ENCODE measurements at regions not wholly inside any gene's neighbourhood (a gene's known extent, or its start where the extent isn't known, plus 50 kb on each side); places are given as distances from the start of the nearest gene placed in this dataset.

GRCh38 chr2:217010173-217010572 lies 150.3 kb upstream of the TNP1 start:
- no peak for ATAC-seq
- intact Hi-C loops (cut with DNase I), result no loop called here
- 74 to 85% (median 76%) methylated on average over 3 of the region's 3 CpGs for WGBS, 3 donors

GRCh38 chr2:217008794-217009193 lies 148.9 kb upstream of the TNP1 start:
- intact Hi-C loops (cut with DNase I), result loop anchor here in 1 of 2 donors (10.0 kb wide), 1 partner anchor 156 kb away; no protein-coding TSS in a partner anchor
- WGBS, 3 donors, result 46 to 79% (median 50%) methylated on average over 2 of the region's 2 CpGs
- DNase-seq, result no peak
- TF ChIP-seq, protein P1, sequence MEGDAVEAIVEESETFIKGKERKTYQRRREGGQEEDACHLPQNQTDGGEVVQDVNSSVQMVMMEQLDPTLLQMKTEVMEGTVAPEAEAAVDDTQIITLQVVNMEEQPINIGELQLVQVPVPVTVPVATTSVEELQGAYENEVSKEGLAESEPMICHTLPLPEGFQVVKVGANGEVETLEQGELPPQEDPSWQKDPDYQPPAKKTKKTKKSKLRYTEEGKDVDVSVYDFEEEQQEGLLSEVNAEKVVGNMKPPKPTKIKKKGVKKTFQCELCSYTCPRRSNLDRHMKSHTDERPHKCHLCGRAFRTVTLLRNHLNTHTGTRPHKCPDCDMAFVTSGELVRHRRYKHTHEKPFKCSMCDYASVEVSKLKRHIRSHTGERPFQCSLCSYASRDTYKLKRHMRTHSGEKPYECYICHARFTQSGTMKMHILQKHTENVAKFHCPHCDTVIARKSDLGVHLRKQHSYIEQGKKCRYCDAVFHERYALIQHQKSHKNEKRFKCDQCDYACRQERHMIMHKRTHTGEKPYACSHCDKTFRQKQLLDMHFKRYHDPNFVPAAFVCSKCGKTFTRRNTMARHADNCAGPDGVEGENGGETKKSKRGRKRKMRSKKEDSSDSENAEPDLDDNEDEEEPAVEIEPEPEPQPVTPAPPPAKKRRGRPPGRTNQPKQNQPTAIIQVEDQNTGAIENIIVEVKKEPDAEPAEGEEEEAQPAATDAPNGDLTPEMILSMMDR (IDR thresholded peaks at IDR 0.05), result no peak
- Histone ChIP-seq H3K27me3 (ENCODE audit: insufficient read depth in 3 of 3, low read length in 2 of 3) (no peaks in the 10 kb centered on the region), H3K4me3 (no peak overlapping the region), H3K36me3 (ENCODE audit: insufficient read depth in 1 of 2, low read depth in 1 of 2) (no peaks in the 10 kb centered on the region), H3K9me3 (no peaks in the 10 kb centered on the region), H3K4me1 (peaks cover 10% of the 10 kb centered on the region), H3K27ac (no peak overlapping the region)
- no peak for ATAC-seq

More at GRCh38 chr2:217010173-217010572, 150.3 kb upstream of the TNP1 start:
- no peaks in the 10 kb centered on the region for H3K27me3 ChIP-seq (ENCODE audit: insufficient read depth in 3 of 3, low read length in 2 of 3)
- no peaks in the 10 kb centered on the region for H3K36me3 ChIP-seq (ENCODE audit: insufficient read depth in 1 of 2, low read depth in 1 of 2)
- DNase-seq, result no peak
- peaks cover 8% of the 10 kb centered on the region for H3K4me1 ChIP-seq
- TF ChIP-seq, protein P1 (IDR thresholded peaks at IDR 0.05), result no peak
- no peaks in the 10 kb centered on the region for H3K9me3 ChIP-seq
- H3K27ac ChIP-seq, result no peak overlapping the region
- H3K4me3 ChIP-seq, result no peak overlapping the region

DNA sequence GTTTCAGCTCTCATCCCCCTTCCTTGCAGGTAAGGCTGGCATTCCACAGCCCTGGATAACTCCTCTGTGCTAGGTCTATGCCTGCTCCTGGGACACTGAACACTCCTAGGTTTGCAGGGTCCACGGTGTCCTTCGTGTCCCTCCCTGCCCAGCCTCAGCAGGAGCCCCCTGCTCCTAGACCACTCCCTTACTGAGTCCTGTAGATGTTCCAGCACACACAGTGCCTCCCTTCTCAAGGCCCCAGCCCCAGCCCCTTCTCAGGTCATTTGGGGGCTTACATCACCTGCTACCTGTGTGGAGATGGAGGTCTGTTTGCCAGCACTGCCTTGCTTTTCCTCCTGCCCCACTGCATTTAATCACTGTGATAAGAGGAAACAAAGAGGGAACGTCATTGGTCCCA lies 146.4 kb upstream of the TNP1 start:
- WGBS, 3 donors, result 91 to 96% (median 95%) methylated on average over 3 of the region's 3 CpGs
- TF ChIP-seq, protein P1 (IDR thresholded peaks at IDR 0.05), result no peak
- Histone ChIP-seq H3K4me3 (no peak overlapping the region), H3K27me3 (ENCODE audit: insufficient read depth in 3 of 3, low read length in 2 of 3) (no peaks in the 10 kb centered on the region), H3K36me3 (ENCODE audit: insufficient read depth in 1 of 2, low read depth in 1 of 2) (no peaks in the 10 kb centered on the region), H3K9me3 (no peaks in the 10 kb centered on the region), H3K27ac (no peak overlapping the region), H3K4me1 (peaks cover 10% of the 10 kb centered on the region)
- ATAC-seq (no peak), DNase-seq (no peak)
- intact Hi-C loops (cut with DNase I), result loop anchor here in 1 of 2 donors (10.0 kb wide), 1 partner anchor 159 kb away; no protein-coding TSS in a partner anchor

GRCh38 chr2:217004656-217005055 lies 144.8 kb upstream of the TNP1 start:
- Histone ChIP-seq H3K36me3 (ENCODE audit: insufficient read depth in 1 of 2, low read depth in 1 of 2) (no peaks in the 10 kb centered on the region), H3K27me3 (ENCODE audit: insufficient read depth in 3 of 3, low read length in 2 of 3) (no peaks in the 10 kb centered on the region), H3K4me1 (peaks cover 10% of the 10 kb centered on the region), H3K4me3 (no peak overlapping the region), H3K27ac (no peak overlapping the region), H3K9me3 (no peaks in the 10 kb centered on the region)
- DNase-seq (no peak), ATAC-seq (peak in 3 of 4 donors; percentile 50 to 75 (median 64))
- TF ChIP-seq, protein P1 (IDR thresholded peaks at IDR 0.05), result no peak
- intact Hi-C loops (cut with DNase I), result loop anchor here in 1 of 2 donors (10.0 kb wide), 1 partner anchor 160 kb away; no protein-coding TSS in a partner anchor
- 30% methylated on average over 3 of the region's 3 CpGs for WGBS, 3 donors

DNA sequence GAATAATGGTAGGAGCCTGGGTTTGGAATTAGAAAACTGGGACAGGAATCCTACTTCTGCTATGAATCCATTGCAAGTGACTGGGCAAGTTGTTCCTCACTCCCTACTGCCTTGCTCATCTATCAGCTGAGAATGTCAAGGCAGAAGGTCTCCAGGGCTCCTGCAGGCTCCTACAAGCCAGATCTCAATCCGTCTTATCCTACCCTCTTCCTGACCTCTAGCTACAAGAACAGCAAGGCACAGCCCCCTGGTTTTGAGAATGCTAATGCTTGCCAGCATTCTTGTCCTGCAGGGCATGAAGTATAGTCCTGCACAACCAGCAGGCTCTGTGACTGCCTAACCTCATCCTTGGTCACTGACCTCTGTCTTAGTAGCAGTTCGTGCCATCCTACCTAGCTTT lies 141.9 kb upstream of the TNP1 start:
- intact Hi-C loops (cut with DNase I), result loop anchor here in 1 of 2 donors (10.0 kb wide), 1 partner anchor 163 kb away; no protein-coding TSS in a partner anchor
- Histone ChIP-seq H3K4me1 (peaks cover 10% of the 10 kb centered on the region), H3K27me3 (ENCODE audit: insufficient read depth in 3 of 3, low read length in 2 of 3) (no peaks in the 10 kb centered on the region), H3K4me3 (no peak overlapping the region), H3K9me3 (no peaks in the 10 kb centered on the region), H3K36me3 (ENCODE audit: insufficient read depth in 1 of 2, low read depth in 1 of 2) (no peaks in the 10 kb centered on the region), H3K27ac (no peak overlapping the region)
- ATAC-seq (no peak), DNase-seq (no peak)
- WGBS, 3 donors, result 82 to 92% (median 87%) methylated on average over 2 of the region's 2 CpGs
- TF ChIP-seq, protein P1 (IDR thresholded peaks at IDR 0.05), result no peak

Measured in psoas muscle (tissue), 7 donors.